HG03095 (cell line): ENCODE measurements at regions not wholly inside any gene's neighbourhood (a gene's known extent, or its start where the extent isn't known, plus 50 kb on each side); places are given as distances from the start of the nearest gene placed in this dataset.

Experiments
- ATAC-seq: cut with Tn5 transposase; IDR thresholded peaks from one replicate; pipeline ENCODE4 v1.9.1; 2021; ENCODE audit warnings: moderate library complexity; ENCODE audit not compliant: unreplicated experiment

DNA sequence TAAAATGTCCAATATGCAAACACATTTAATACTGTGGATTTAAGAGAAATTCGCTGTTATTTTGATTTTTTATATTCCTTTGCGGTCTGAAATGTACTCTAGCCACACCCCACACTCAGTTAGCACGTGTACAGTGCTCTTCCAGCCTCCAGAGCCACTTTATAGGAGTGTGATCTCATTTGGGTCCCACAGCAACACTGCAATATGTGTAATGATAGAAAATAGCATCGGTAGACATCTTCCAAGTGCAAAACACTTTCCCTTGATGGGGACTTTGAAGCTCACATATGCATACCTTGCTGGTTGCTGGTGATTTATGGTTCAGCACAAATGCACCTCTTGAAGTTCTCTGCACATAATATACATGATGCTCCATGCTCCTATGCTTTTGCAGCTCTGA is 148.3 kb downstream of the GAS1 start:
- no peak for ATAC-seq

DNA sequence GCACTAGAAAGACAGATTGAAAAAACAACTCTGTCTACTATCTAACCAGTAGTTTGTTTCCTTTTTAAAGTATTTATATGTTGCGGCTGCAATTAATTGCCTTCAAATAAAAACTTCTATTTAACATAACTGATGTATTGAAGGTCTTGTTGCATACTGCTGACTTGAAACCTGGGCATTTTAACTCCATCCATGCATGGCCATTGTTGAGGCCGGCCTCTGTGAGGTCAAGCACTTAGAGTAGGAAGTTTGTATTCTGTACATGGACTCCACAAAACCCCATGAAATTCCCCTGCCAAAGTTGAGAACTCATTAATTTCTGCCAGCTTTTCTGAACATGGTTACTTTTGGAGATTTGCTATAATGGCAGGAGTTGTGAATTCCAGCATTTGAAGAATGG is 150.6 kb downstream of the GAS1 start:
- ATAC-seq, result no peak

- no peak for ATAC-seq
Observed at GRCh38 chr9:86795823-86796553, 151.3 kb downstream of the GAS1 start.

DNA sequence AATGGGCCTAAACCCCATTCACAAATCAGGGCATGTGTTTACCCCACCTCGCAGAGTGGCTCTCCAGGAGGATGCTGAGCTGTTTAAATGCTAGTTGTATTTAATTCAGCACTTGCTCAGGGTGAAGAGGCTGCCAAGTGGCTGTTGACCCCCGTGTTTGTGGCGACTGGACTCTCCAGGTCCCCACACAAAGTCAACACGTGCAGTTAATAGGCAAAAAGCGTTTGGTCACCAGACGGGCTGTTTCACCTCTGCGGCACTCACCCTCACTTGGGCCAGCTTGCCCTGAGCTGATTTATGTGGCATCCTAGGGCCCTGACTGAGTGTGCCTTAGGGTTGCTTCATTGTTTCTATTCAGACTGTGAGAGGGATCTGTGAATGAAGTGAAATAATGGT is 152.3 kb downstream of the GAS1 start:
- no peak for ATAC-seq

- ATAC-seq, result no peak
Observed at GRCh38 chr9:86794391-86795046, 152.8 kb downstream of the GAS1 start.

GRCh38 chr9:86792136-86792535 is 155.2 kb downstream of the GAS1 start:
- no peak for ATAC-seq

DNA sequence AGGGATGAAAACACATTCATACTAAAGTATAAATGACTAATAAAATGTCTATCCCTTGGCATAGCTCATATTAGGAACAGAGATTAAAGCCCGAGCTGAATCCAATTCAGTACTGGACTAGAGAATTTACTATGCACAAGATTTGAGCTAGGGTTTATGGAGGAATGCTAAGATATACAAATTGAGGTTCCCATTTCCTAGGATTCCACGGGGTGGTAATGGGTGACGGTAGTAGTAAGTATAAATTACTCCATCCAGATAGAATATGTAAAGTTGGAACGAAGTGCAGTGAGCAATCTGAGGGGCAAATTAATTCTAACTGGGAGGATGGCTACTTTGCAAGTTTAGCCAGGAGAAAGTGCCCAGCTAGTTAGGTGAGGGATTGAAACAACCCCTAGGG is 156.5 kb downstream of the GAS1 start:
- ATAC-seq, result no peak

GRCh38 chr9:86788456-86788855 is 158.8 kb downstream of the GAS1 start:
- no peak for ATAC-seq

- ATAC-seq, result no peak
Observed at GRCh38 chr9:86783884-86784283, 163.4 kb downstream of the GAS1 start.

GRCh38 chr9:86782831-86783230 is 164.5 kb downstream of the GAS1 start:
- no peak for ATAC-seq

DNA sequence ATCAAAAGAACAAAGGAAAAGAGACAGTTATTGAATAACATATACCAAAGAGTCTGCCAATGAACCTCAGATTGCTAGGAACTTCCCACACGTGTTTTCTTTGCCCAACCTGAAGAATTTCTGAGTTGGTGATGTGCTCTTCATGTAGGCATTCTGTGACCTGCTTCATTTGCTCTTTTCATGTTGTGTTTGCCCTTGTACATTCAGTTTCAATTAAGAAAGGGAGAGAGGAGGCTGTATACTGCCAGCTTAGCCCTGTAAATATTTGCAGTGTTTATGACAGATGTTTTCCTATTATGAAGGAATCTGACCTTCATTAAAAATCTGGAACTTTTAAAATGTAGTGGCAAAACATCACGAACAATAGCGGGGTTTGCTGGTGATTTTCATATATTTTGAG is 168.5 kb downstream of the GAS1 start:
- ATAC-seq, result no peak

DNA sequence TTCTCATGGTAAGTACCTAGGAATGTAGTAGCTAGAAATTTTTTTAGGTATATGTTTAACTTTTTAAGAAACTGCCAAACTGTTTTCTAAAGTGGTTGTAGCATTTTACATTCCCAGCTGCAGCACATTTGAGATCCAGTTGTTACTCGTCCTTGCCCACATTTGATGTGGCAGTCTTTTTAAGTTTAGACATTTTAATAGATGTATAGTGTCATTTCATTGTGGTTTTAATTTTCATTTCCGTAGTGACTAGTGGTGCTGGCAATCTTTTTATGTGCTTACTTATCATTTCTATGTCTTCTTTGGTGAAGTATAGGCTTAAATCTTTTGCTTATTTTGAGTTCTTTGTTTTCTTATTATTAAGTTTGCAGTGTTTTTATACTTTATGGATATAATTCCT is 171.6 kb downstream of the GAS1 start:
- no peak for ATAC-seq

- no peak for ATAC-seq
Observed at GRCh38 chr9:86774116-86774515, 173.2 kb downstream of the GAS1 start.

DNA sequence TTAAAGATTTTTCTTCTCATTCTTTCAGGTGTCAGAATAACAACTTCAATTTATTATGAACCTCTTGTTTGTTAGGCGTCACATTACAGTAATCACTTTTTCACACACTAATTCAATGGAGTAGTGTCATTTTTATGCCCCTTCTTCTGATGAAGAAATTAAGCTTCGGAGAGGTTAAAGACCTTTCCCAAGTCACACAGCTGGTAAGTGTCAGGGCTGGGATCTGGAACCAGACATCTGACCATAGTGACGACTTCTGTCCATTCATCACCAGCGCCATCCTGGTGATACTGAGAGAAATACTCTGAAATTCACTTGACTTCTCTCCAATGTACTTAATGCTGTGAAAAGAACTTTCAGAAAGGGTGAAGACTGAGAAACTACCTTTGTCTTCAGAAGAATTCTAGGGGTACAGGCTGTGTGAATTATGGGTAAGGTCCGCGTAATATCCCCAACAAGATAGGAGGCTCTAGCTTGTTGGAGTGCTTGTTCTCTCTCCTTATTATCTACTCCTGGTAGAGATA is 173.8 kb downstream of the GAS1 start:
- ATAC-seq, result no peak

GRCh38 chr9:86772635-86772993 is 174.7 kb downstream of the GAS1 start:
- no peak for ATAC-seq

- ATAC-seq, result no peak
Observed at GRCh38 chr9:86771941-86772634, 175.2 kb downstream of the GAS1 start.

DNA sequence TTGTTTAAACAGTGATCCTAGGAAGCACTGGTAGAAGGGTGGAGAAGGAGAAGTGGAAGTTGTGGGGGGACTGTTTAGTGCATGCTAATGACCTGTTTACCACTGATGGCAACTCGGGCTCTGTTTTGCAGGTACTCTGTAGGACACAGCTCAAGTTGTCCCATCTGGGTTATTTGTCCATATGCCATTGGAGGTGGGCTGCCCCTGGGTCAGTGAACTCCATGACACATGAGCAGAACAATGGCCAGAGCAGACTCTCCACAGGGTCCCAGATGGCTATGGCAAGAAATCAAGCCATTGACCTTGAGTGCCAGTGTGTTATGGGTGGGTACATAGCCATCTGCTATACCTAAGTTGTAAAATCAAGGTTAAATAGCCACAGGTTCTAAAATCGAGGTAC is 175.9 kb downstream of the GAS1 start:
- ATAC-seq, result no peak

DNA sequence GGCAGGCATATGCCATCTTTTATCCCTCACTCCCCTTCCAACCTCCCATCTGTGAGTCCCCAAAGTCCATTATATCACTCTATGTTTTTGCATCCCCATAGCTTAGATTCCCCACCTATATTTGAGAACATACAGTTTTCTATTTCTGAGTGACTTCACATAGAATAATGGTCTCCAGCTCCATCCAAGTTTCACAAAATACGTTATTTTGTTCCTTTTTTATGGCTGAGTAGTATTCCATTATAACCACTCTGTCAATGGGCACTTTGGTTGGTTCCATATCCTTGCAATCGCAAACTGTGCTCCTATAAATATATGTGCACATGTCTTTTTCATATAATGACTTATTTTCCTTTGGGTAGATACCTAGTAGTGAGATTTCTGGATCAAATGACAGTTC is 178.6 kb downstream of the GAS1 start:
- no peak for ATAC-seq

- ATAC-seq, result no peak
Observed at GRCh38 chr9:86768020-86768419, 179.3 kb downstream of the GAS1 start.

GRCh38 chr9:86767373-86767772 is 179.9 kb downstream of the GAS1 start:
- no peak for ATAC-seq

GRCh38 chr9:86766912-86767311 is 180.4 kb downstream of the GAS1 start:
- no peak for ATAC-seq

DNA sequence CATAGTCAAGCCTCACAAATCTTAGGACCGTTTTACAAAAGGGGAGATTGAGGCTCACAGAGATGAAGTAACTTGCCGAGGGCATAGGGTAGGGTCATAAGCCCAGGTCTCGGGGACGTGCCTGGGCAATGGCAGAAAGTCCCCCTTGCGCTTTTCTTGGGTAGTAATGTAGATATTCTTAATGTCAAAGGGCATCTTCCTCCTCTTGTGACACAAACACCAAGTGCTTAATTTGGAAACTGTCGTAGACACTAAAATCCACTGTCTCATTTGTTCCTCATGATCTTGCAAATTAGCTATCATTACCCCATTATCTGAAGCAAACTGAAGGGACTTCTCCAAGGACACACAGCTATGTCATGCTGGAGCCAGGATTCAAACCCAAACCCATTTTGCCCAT is 180.8 kb downstream of the GAS1 start:
- no peak for ATAC-seq
